ENCODE measurements at regions not wholly inside any gene's neighbourhood (a gene's known extent, or its start where the extent isn't known, plus 50 kb on each side); places are given as distances from the start of the nearest gene placed in this dataset.

DNA sequence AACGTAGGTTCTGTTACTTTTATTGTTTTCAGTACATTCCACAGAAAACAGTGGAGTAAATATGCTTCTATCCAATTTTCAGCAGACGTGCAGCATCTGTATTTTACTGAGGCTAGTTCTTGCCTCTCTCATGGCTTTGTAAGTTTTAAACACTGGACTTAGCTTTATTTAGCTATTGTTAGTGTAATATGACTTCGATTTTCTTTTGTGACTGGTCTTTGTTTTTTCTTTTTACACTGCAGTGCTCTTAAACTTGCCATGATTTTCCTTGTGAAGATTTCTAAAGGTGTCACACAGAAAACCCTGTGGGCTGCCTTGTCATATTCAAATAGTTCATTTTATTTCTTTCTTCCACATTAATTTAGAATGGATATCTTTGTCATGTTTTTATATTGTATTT, 1234.9 kb upstream of the CITED2 start:
- TF ChIP-seq CTCF (IDR thresholded peaks at IDR 0.05; ENCODE audit: low read depth, low read length) (no peak), MYC (IDR thresholded peaks at IDR 0.05; ENCODE audit: low read depth, low read length) (no peak), POLR2A (IDR thresholded peaks at IDR 0.05; ENCODE audit: extremely low read depth, insufficient read length) (no peak)
- TF ChIP-seq, protein P1, sequence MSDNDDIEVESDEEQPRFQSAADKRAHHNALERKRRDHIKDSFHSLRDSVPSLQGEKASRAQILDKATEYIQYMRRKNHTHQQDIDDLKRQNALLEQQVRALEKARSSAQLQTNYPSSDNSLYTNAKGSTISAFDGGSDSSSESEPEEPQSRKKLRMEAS (IDR thresholded peaks at IDR 0.05; ENCODE audit: low read depth, low read length) = no peak
- H3K4me3 ChIP-seq (ENCODE audit: low read depth, low read length) = no peak overlapping the region
- no peak for DNase-seq (ENCODE audit: low read depth)

- DNase-seq (ENCODE audit: low read depth) = no peak
- TF ChIP-seq, protein P1 (IDR thresholded peaks at IDR 0.05; ENCODE audit: low read depth, low read length) = no peak
- TF ChIP-seq CTCF (IDR thresholded peaks at IDR 0.05; ENCODE audit: low read depth, low read length) = no peak
- TF ChIP-seq MYC (IDR thresholded peaks at IDR 0.05; ENCODE audit: low read depth, low read length) = no peak
- TF ChIP-seq POLR2A (IDR thresholded peaks at IDR 0.05; ENCODE audit: extremely low read depth, insufficient read length) = no peak
- H3K4me3 ChIP-seq (ENCODE audit: low read depth, low read length) = no peak overlapping the region
These were observed 1230.3 kb upstream of the CITED2 start for GRCh38 chr6:140604786-140605185.

DNA sequence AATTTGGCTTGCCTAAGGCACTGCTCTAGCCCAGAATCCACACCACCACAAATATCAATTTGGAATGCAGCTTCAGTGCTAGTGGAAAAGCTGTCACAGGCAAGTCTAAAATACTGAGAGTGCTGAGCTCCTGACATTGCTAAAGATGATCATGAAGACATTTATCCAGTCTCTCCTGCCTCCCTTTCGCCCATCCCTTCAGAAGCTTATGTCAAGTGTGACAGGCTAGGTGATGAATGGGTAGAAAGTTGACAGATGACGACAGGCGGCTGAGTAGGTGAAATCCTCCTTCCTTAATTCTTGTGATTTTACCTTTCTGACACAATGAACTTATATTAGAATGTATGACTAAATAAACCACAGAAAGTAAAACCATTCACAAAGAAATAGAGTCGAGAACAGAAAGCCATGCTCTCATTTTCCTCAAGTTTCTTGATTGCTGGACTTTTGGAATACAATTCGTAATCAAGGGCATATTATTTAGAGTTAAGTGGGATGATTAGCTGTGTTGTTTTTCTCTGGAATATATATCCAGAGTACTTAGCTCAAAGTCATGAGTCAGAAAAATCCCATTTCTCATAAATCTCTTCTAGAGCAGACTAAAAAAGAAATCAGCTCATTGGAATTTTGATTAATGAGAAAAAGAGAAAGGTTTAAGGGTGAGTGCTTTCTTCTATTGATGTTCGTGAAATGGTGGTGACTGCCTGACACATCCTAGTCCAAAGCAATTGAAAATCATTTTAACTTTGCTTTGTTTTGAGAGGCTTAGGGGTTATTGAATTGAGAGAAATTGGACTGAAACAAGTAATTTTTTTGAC, 1228.2 kb upstream of the CITED2 start:
- TF ChIP-seq CTCF (IDR thresholded peaks at IDR 0.05; ENCODE audit: low read depth, low read length) (no peak), MYC (IDR thresholded peaks at IDR 0.05; ENCODE audit: low read depth, low read length) (no peak), POLR2A (IDR thresholded peaks at IDR 0.05; ENCODE audit: extremely low read depth, insufficient read length) (no peak)
- TF ChIP-seq, protein P1 (IDR thresholded peaks at IDR 0.05; ENCODE audit: low read depth, low read length) = no peak
- DNase-seq (ENCODE audit: low read depth) = no peak
- no peak overlapping the region for H3K4me3 ChIP-seq (ENCODE audit: low read depth, low read length)

GRCh38 chr6:140601021-140601808, 1226.8 kb upstream of the CITED2 start:
- TF ChIP-seq, protein P1 (IDR thresholded peaks at IDR 0.05; ENCODE audit: low read depth, low read length) = no peak
- TF ChIP-seq POLR2A (IDR thresholded peaks at IDR 0.05; ENCODE audit: extremely low read depth, insufficient read length) (no peak), MYC (IDR thresholded peaks at IDR 0.05; ENCODE audit: low read depth, low read length) (no peak), CTCF (IDR thresholded peaks at IDR 0.05; ENCODE audit: low read depth, low read length) (no peak)
- H3K4me3 ChIP-seq (ENCODE audit: low read depth, low read length) = no peak overlapping the region
- no peak for DNase-seq (ENCODE audit: low read depth)

- TF ChIP-seq, protein P1 (IDR thresholded peaks at IDR 0.05; ENCODE audit: low read depth, low read length) = no peak
- TF ChIP-seq MYC (IDR thresholded peaks at IDR 0.05; ENCODE audit: low read depth, low read length) (no peak), POLR2A (IDR thresholded peaks at IDR 0.05; ENCODE audit: extremely low read depth, insufficient read length) (no peak), CTCF (IDR thresholded peaks at IDR 0.05; ENCODE audit: low read depth, low read length) (no peak)
- DNase-seq (ENCODE audit: low read depth) = no peak
These were observed 1225.5 kb upstream of the CITED2 start for GRCh38 chr6:140599916-140600315.

More at GRCh38 chr6:140599916-140600315, 1225.5 kb upstream of the CITED2 start:
- H3K4me3 ChIP-seq (ENCODE audit: low read depth, low read length) = no peak overlapping the region
